Testis (tissue), 2 donors: ENCODE measurements at regions not wholly inside any gene's neighbourhood (a gene's known extent, or its start where the extent isn't known, plus 50 kb on each side); places are given as distances from the start of the nearest gene placed in this dataset.

Source experiments
- DNase-seq: peaks from one replicate; pipeline ENCODE4 v3.0.0-alpha.2; 2019
- H3K27ac ChIP-seq, 2 donors: fragments of 200-600 bp; sonication (generic); one replicate each; pipeline ENCODE4 v1.5.1; 2019
- H3K27me3 ChIP-seq: fragments of 200-600 bp; sonication (generic); one replicate; pipeline ENCODE4 v1.5.1; 2019
- H3K36me3 ChIP-seq: fragments of 200-600 bp; sonication (generic); one replicate; pipeline ENCODE4 v1.5.1; 2017; ENCODE audit warnings: low read depth; ENCODE audit errors: missing control alignments
- H3K4me1 ChIP-seq: fragments of 200-600 bp; sonication (generic); one replicate; pipeline ENCODE4 v1.5.1; 2019
- H3K4me3 ChIP-seq, 2 donors: fragments of 200-600 bp; sonication (generic); one replicate each; pipeline ENCODE4 v1.5.1; 2017 to 2019
- H3K9me3 ChIP-seq: fragments of 200-600 bp; sonication (generic); one replicate; pipeline ENCODE4 v1.5.1; 2017
- CTCF ChIP-seq, 3 experiments: fragments of 450-650 bp in 2 of 3; fragments of 200-600 bp in 1 of 3; sonication (generic) in 1 of 3; IDR thresholded peaks; one replicate each; pipeline ENCODE4 v1.5.1; 2016 to 2019; ENCODE audit warnings: antibody characterized with exemption in 3 of 3, mild to moderate bottlenecking in 2 of 3, moderate library complexity in 1 of 3
- POLR2A ChIP-seq: fragments of 450-650 bp; IDR thresholded peaks from one replicate; pipeline ENCODE4 v1.6.1; 2017; ENCODE audit warnings: antibody characterized with exemption, mild to moderate bottlenecking, moderate library complexity
- WGBS, 2 donors: methylation state at CpG; one replicate each; pipeline ENCODE4 v1.1.5; 2018; 5-methylcytosine and 5-hydroxymethylcytosine counted together
- intact Hi-C: fragments of 100-400 bp; cut with DNase I; formaldehyde crosslinking; loops from one replicate; pipeline ENCODE4 v1.15.1; 2023; ENCODE audit warnings: low total_unique reads

GRCh38 chr11:27204529-27204928 lies 158.5 kb downstream of the CCDC34 start:
- no peaks in the 10 kb centered on the region for H3K36me3 ChIP-seq
- H3K27ac ChIP-seq = peak overlapping the region; percentile 16
- H3K4me1 ChIP-seq = peaks cover 66% of the 10 kb centered on the region
- H3K9me3 ChIP-seq = no peaks in the 10 kb centered on the region
- peak; percentile 42 for DNase-seq
- intact Hi-C loops = loop anchor here (10.0 kb wide), 1 partner anchor 90 kb away; no protein-coding TSS in a partner anchor
- 74 to 77% methylated on average over 3 of the region's 3 CpGs for WGBS, 2 donors
- no peaks in the 10 kb centered on the region for H3K27me3 ChIP-seq
- TF ChIP-seq CTCF (IDR thresholded peaks at IDR 0.05) = no peak
- no peak for TF ChIP-seq POLR2A
- no peak overlapping the region for H3K4me3 ChIP-seq

GRCh38 chr11:27203077-27203647 lies 159.9 kb downstream of the CCDC34 start:
- 75 to 83% methylated on average over 5 of the region's 5 CpGs for WGBS, 2 donors
- TF ChIP-seq POLR2A = no peak
- no peak for TF ChIP-seq CTCF (IDR thresholded peaks at IDR 0.05)
- H3K27me3 ChIP-seq = no peaks in the 10 kb centered on the region
- peak overlapping the region; percentile 80 to 81 for H3K27ac ChIP-seq
- peaks cover 67% of the 10 kb centered on the region for H3K4me1 ChIP-seq
- H3K4me3 ChIP-seq = no peak overlapping the region
- intact Hi-C loops = loop anchor here (10.0 kb wide), 1 partner anchor 92 kb away; no protein-coding TSS in a partner anchor
- DNase-seq = no peak
- no peaks in the 10 kb centered on the region for H3K36me3 ChIP-seq
- no peaks in the 10 kb centered on the region for H3K9me3 ChIP-seq

- Histone ChIP-seq H3K9me3 (no peaks in the 10 kb centered on the region), H3K4me3 (no peak overlapping the region), H3K27ac (peak overlapping the region; percentile 80 to 81), H3K4me1 (peaks cover 72% of the 10 kb centered on the region), H3K27me3 (no peaks in the 10 kb centered on the region), H3K36me3 (no peaks in the 10 kb centered on the region)
- peak; percentile 96 for DNase-seq
- intact Hi-C loops = loop anchor here (10.0 kb wide), 1 partner anchor 93 kb away; no protein-coding TSS in a partner anchor
- 25 to 27% methylated on average over 10 of the region's 10 CpGs for WGBS, 2 donors
- TF ChIP-seq POLR2A (no peak), CTCF (IDR thresholded peaks at IDR 0.05) (no peak)
These were observed 161.1 kb downstream of the BBOX1 start for GRCh38 chr11:27201454-27202302.

- Histone ChIP-seq H3K36me3 (no peaks in the 10 kb centered on the region), H3K9me3 (no peaks in the 10 kb centered on the region), H3K4me1 (peaks cover 65% of the 10 kb centered on the region), H3K27ac (peak overlapping the region; percentile 80 to 81), H3K4me3 (no peak overlapping the region), H3K27me3 (no peaks in the 10 kb centered on the region)
- DNase-seq = no peak
- WGBS, 2 donors = 71 to 90% methylated on average over 1 of the region's 1 CpG
- intact Hi-C loops = loop anchor here (10.0 kb wide), 1 partner anchor 94 kb away; no protein-coding TSS in a partner anchor
- TF ChIP-seq CTCF (IDR thresholded peaks at IDR 0.05) (no peak), POLR2A (no peak)
These were observed 160.3 kb downstream of the BBOX1 start for GRCh38 chr11:27200779-27201453.
